ENCODE measurements at regions not wholly inside any gene's neighbourhood (a gene's known extent, or its start where the extent isn't known, plus 50 kb on each side); places are given as distances from the start of the nearest gene placed in this dataset.

DNA sequence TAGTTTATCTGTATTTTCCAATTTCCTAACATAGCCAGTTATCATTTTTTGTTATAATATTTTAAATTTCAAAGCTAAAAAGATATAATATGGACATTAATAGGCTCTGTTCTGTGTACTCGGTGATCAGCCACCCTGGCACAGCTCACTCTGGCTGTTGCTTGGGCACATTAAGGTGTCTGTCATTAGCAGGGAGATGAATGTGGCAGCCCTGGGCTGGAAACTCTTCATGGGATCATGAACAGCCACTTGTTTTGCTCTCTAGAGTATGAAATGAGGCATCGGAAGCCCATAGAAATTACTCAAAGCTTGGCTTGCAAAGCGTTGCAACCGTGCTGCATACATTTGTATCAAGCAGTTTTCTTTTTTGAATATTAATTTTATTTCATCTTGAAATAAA lies 233.2 kb downstream of the DACT1 start:
- no peak for TF ChIP-seq POLR2A (IDR thresholded peaks at IDR 0.05; ENCODE audit: low read depth, low read length)
- no peak for TF ChIP-seq POLR2AphosphoS5 (IDR thresholded peaks at IDR 0.05; ENCODE audit: low read depth, low read length)
- TF ChIP-seq SPI1 (IDR thresholded peaks at IDR 0.05; ENCODE audit: low read depth, low read length), result no peak
